Ishikawa (cell line): ENCODE measurements at regions not wholly inside any gene's neighbourhood (a gene's known extent, or its start where the extent isn't known, plus 50 kb on each side); places are given as distances from the start of the nearest gene placed in this dataset.

ENCODE experiments used
- CEBPB ChIP-seq: IDR thresholded peaks from 2 replicates; pipeline ENCODE4 v1.6.1; 2012
- CREB1 ChIP-seq: IDR thresholded peaks from 2 replicates; pipeline ENCODE4 v1.6.1; 2012; ENCODE audit warnings: low read depth
- EGR1 ChIP-seq: IDR thresholded peaks from 2 replicates; pipeline ENCODE4 v1.6.1; 2012
- EP300 ChIP-seq: IDR thresholded peaks from 2 replicates; pipeline ENCODE4 v1.6.1; 2012; ENCODE audit warnings: borderline replicate concordance
- FOXM1 ChIP-seq: IDR thresholded peaks from 2 replicates; pipeline ENCODE4 v1.6.1; 2012; ENCODE audit warnings: low read depth, borderline replicate concordance
- MAX ChIP-seq: IDR thresholded peaks from 2 replicates; pipeline ENCODE4 v1.6.1; 2012
- NFIC ChIP-seq: IDR thresholded peaks from 2 replicates; pipeline ENCODE4 v1.6.1; 2012
- TAF1 ChIP-seq: IDR thresholded peaks from 2 replicates; pipeline ENCODE4 v1.6.1; 2012; ENCODE audit warnings: low read depth, mild to moderate bottlenecking
- USF1 ChIP-seq: IDR thresholded peaks from 2 replicates; pipeline ENCODE4 v1.6.1; 2012
- YY1 ChIP-seq: IDR thresholded peaks from 2 replicates; pipeline ENCODE4 v1.6.1; 2012; ENCODE audit warnings: low read depth
- ZBTB7A ChIP-seq: IDR thresholded peaks from 2 replicates; pipeline ENCODE4 v1.6.1; 2012; ENCODE audit warnings: low read depth

GRCh38 chr18:64398320-64398719 is 249.4 kb upstream of the LINC00305 start:
- TF ChIP-seq EP300 (no peak), CREB1 (no peak), EGR1 (no peak), YY1 (no peak), TAF1 (no peak), CEBPB (no peak), ZBTB7A (no peak), MAX (no peak), NFIC (no peak), USF1 (no peak), FOXM1 (no peak)
